H1 (cell line): ENCODE measurements at regions not wholly inside any gene's neighbourhood (a gene's known extent, or its start where the extent isn't known, plus 50 kb on each side); places are given as distances from the start of the nearest gene placed in this dataset.

Source experiments
- CTCF ChIA-PET: fragments of 300-600 bp; sonication (Branson Sonifier 250); formaldehyde crosslinking; loops from one replicate; lab custom pipeline; 2021; ENCODE audit not compliant: partially characterized antibody; lab: Charles Lee
- POLR2A ChIA-PET: fragments of 300-600 bp; sonication (Branson Sonifier 250); formaldehyde crosslinking; loops from one replicate; lab custom pipeline; 2021; ENCODE audit warnings: inconsistent platforms; ENCODE audit not compliant: partially characterized antibody; lab: Charles Lee
- DNase-seq, 2 experiments: peaks; one replicate each; pipeline versions ENCODE4 v3.0.0 to v3.0.0-alpha.2; 2010 to 2022; ENCODE audit warnings: low spot score in 2 of 2, low read depth in 1 of 2, mixed read lengths in 1 of 2
- FAIRE-seq: peaks from 2 replicates; lab custom pipeline; 2011; peaks lifted over from hg19 to GRCh38; lab: Jason Lieb, UNC
- H2AFZ ChIP-seq: 2 replicates; pipeline ENCODE4 v1.8.1; 2012; ENCODE audit warnings: low read length, inconsistent platforms
- H2AK5ac ChIP-seq: 2 replicates; pipeline ENCODE4 v1.6.1; 2013; ENCODE audit warnings: low read depth, low read length
- H2BK120ac ChIP-seq: replicated peaks from 2 replicates; pipeline ENCODE3; 2013; ENCODE audit warnings: low read depth, low read length, inconsistent platforms
- H2BK12ac ChIP-seq: 2 replicates; pipeline ENCODE4 v1.6.1; 2013; ENCODE audit warnings: low read depth, low read length
- H2BK15ac ChIP-seq: 2 replicates; pipeline ENCODE4 v1.6.1; 2013; ENCODE audit warnings: low read length
- H2BK20ac ChIP-seq: 2 replicates; pipeline ENCODE4 v1.6.1; 2013; ENCODE audit warnings: low read length
- H2BK5ac ChIP-seq: 2 replicates; pipeline ENCODE4 v1.6.1; 2013; ENCODE audit warnings: low read depth, low read length
- H3K14ac ChIP-seq: 2 replicates; pipeline ENCODE4 v1.6.1; 2013; ENCODE audit warnings: inconsistent platforms; ENCODE audit not compliant: insufficient read length
- H3K18ac ChIP-seq: 2 replicates; pipeline ENCODE4 v1.6.1; 2013; ENCODE audit warnings: low read length; ENCODE audit errors: extremely low read depth
- H3K23ac ChIP-seq: 2 replicates; pipeline ENCODE4 v1.6.1; 2013; ENCODE audit warnings: inconsistent platforms; ENCODE audit not compliant: insufficient read length
- H3K23me2 ChIP-seq: 2 replicates; pipeline ENCODE4 v1.6.1; 2013; ENCODE audit warnings: low read depth, low read length
- H3K27ac ChIP-seq: 2 replicates; pipeline ENCODE4 v1.6.1; 2011; ENCODE audit warnings: low read depth, low read length, inconsistent platforms
- H3K27me3 ChIP-seq, 4 experiments: replicated peaks in 1 of 4; 1 replicate in 1 of 4; 2 replicates in 3 of 4; pipeline versions ENCODE4 v1.6.1 to v1.8.1; 2011 to 2013; ENCODE audit warnings: low read length in 3 of 4, mild to moderate bottlenecking in 3 of 4, inconsistent platforms in 2 of 4, mixed read lengths in 2 of 4, moderate library complexity in 1 of 4; ENCODE audit not compliant: control insufficient read depth in 3 of 4, insufficient read depth in 3 of 4; ENCODE audit errors: extremely low read depth in 1 of 4
- H3K36me3 ChIP-seq, 4 experiments: 2 replicates each; pipeline versions ENCODE4 v1.6.1 to v1.8.1; 2011 to 2013; ENCODE audit warnings: mild to moderate bottlenecking in 4 of 4, low read length in 3 of 4, moderate library complexity in 2 of 4, control low read depth in 1 of 4, inconsistent platforms in 1 of 4; ENCODE audit not compliant: insufficient read depth in 4 of 4, control insufficient read depth in 2 of 4
- H3K4ac ChIP-seq: replicated peaks from 2 replicates; pipeline ENCODE3; 2013; ENCODE audit warnings: low read length, low read depth, mixed read lengths, inconsistent platforms; ENCODE audit not compliant: insufficient read length
- H3K4me1 ChIP-seq, 4 experiments: replicated peaks in 1 of 4; 1 replicate in 1 of 4; 2 replicates in 3 of 4; pipeline versions ENCODE4 v1.6.1 to v1.8.1; 2011 to 2013; ENCODE audit warnings: low read length in 3 of 4, inconsistent platforms in 2 of 4, mixed read lengths in 1 of 4; ENCODE audit not compliant: insufficient read depth in 4 of 4, control insufficient read depth in 3 of 4
- H3K4me2 ChIP-seq, 2 experiments: 2 replicates each; pipeline versions ENCODE4 v1.6.1 to v1.8.1; 2011 to 2013; ENCODE audit warnings: low read depth in 2 of 2, low read length in 2 of 2, control low read depth in 1 of 2, inconsistent platforms in 1 of 2, mild to moderate bottlenecking in 1 of 2; ENCODE audit not compliant: insufficient read depth in 1 of 2
- H3K4me3 ChIP-seq, 4 experiments: fragments of 200-600, 300-600 bp in 1 of 4; sonication (generic), shearing (Covaris generic), sonication (Bioruptor Twin) in 1 of 4; 2 replicates each; pipeline versions ENCODE4 v1.5.1 to v1.8.1; 2011 to 2016; ENCODE audit warnings: low read length in 4 of 4, low read depth in 3 of 4, control low read depth in 2 of 4, inconsistent platforms in 2 of 4, mild to moderate bottlenecking in 2 of 4, mixed read lengths in 1 of 4, moderate library complexity in 1 of 4; ENCODE audit not compliant: insufficient read depth in 2 of 4; ENCODE audit errors: extremely low read depth in 1 of 4
- H3K56ac ChIP-seq: replicated peaks from 2 replicates; pipeline ENCODE3; 2013; ENCODE audit warnings: low read depth, mild to moderate bottlenecking, mixed read lengths, low read length, inconsistent platforms; ENCODE audit not compliant: insufficient read length
- H3K79me1 ChIP-seq: 2 replicates; pipeline ENCODE4 v1.6.1; 2013; ENCODE audit warnings: low read depth, low read length, control low read depth
- H3K79me2 ChIP-seq, 2 experiments: 2 replicates each; pipeline versions ENCODE4 v1.6.1 to v1.8.1; 2012 to 2013; ENCODE audit warnings: low read length in 2 of 2, mild to moderate bottlenecking in 2 of 2, inconsistent platforms in 1 of 2; ENCODE audit not compliant: insufficient read depth in 2 of 2, control insufficient read depth in 1 of 2
- H3K9ac ChIP-seq, 4 experiments: replicated peaks in 1 of 4; 1 replicate in 1 of 4; 2 replicates in 3 of 4; pipeline versions ENCODE4 v1.6.1 to v1.8.1; 2011 to 2013; ENCODE audit warnings: low read depth in 3 of 4, low read length in 3 of 4, control low read depth in 2 of 4, mild to moderate bottlenecking in 2 of 4, moderate library complexity in 2 of 4, inconsistent platforms in 1 of 4; ENCODE audit errors: extremely low read depth in 1 of 4
- H3K9me3 ChIP-seq, 2 experiments: 2 replicates each; pipeline versions ENCODE4 v1.6.1 to v1.8.1; 2012 to 2013; ENCODE audit warnings: mild to moderate bottlenecking in 2 of 2, moderate library complexity in 2 of 2, control low read depth in 1 of 2, inconsistent platforms in 1 of 2, low read depth in 1 of 2, low read length in 1 of 2, mixed read lengths in 1 of 2; ENCODE audit not compliant: insufficient read depth in 2 of 2
- H4K20me1 ChIP-seq, 2 experiments: replicated peaks in 1 of 2; 2 replicates each; pipeline versions ENCODE3 to v1.8.1; 2011 to 2013; ENCODE audit warnings: inconsistent platforms in 2 of 2, low read length in 2 of 2, mild to moderate bottlenecking in 1 of 2; ENCODE audit not compliant: insufficient read depth in 2 of 2, control insufficient read depth in 1 of 2
- H4K5ac ChIP-seq: 2 replicates; pipeline ENCODE4 v1.6.1; 2013; ENCODE audit warnings: low read length, low read depth, mixed read lengths, inconsistent platforms; ENCODE audit not compliant: insufficient read length
- H4K8ac ChIP-seq: 2 replicates; pipeline ENCODE4 v1.8.0; 2013; ENCODE audit warnings: mild to moderate bottlenecking, moderate library complexity, low read length, inconsistent platforms; ENCODE audit not compliant: insufficient read depth; ENCODE audit errors: extremely low read depth
- H4K91ac ChIP-seq: replicated peaks from 2 replicates; pipeline ENCODE3; 2013; ENCODE audit warnings: low read length, mixed read lengths, inconsistent platforms; ENCODE audit not compliant: insufficient read length
- ASH2L ChIP-seq: fragments of 200-600, 300-600 bp; sonication (generic); IDR thresholded peaks from one replicate; pipeline ENCODE4 v1.7.1; 2017; ENCODE audit warnings: low read length
- JUND ChIP-seq: IDR thresholded peaks from 2 replicates; pipeline ENCODE4 v1.6.1; 2011; ENCODE audit warnings: mild to moderate bottlenecking, improper control_type of control experiment, low read length
- WGBS, 2 experiments: shearing (Covaris generic) in 1 of 2; methylation state at CpG; one replicate each; pipeline versions ENCODE4 v1.1.6 to v1.1.7; 2013 to 2015; ENCODE audit warnings: low lambda C conversion rate in 2 of 2, mixed read lengths in 2 of 2, inconsistent platforms in 1 of 2, low coverage in 1 of 2, missing lambda C conversion rate in 1 of 2; ENCODE audit not compliant: insufficient replicate concordance in 2 of 2, insufficient coverage in 1 of 2, insufficient read length in 1 of 2; ENCODE audit errors: extremely low coverage in 1 of 2, missing lambda C conversion rate in 1 of 2; 5-methylcytosine and 5-hydroxymethylcytosine counted together
- TF ChIP-seq, protein P1 (sequence below): IDR thresholded peaks from 2 replicates; pipeline ENCODE4 v1.6.1; 2012; ENCODE audit warnings: inconsistent platforms

DNA sequence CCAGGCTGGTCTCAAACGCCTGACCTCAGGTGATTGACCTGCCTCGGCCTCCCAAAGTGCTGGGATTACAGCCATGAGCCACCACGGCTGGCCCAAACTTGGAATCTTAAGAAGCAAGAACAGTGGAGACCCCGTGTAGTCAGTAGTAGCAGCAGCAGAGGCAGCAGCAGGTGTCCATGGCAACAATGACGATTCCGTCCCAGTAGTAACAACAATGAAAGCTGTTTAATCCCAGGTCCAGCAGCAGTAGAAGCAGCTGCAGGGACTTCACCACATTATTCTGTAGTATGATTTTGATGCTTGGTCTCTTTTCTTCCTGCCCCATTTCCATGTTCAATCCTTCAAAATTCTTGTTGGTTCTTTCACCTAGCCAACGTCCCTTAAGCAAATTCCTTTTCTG is 69.6 kb upstream of the KCTD3 start:
- Histone ChIP-seq H3K14ac (no peak overlapping the region), H2AFZ (no peak overlapping the region), H2BK15ac (no peak overlapping the region), H3K9me3 (no peaks in the 10 kb centered on the region), H4K91ac (no peak overlapping the region), H3K9ac (no peak overlapping the region), H4K5ac (no peak overlapping the region), H2BK12ac (no peak overlapping the region), H3K79me1 (no peaks in the 10 kb centered on the region), H3K56ac (no peak overlapping the region), H3K4ac (no peak overlapping the region), H3K4me2 (no peak overlapping the region), H3K27me3 (no peaks in the 10 kb centered on the region), H3K23ac (no peak overlapping the region), H2BK20ac (no peak overlapping the region), H3K4me1 (no peaks in the 10 kb centered on the region), H3K27ac (no peak overlapping the region), H3K36me3 (no peaks in the 10 kb centered on the region), H3K23me2 (no peaks in the 10 kb centered on the region; the same call in 1 of the 2 replicates), H3K18ac (no peak overlapping the region), H2BK5ac (no peak overlapping the region), H4K20me1 (no peaks in the 10 kb centered on the region), H3K79me2 (no peaks in the 10 kb centered on the region), H4K8ac (no peak overlapping the region), H2AK5ac (no peak overlapping the region), H2BK120ac (no peak overlapping the region), H3K4me3 (no peak overlapping the region)
- 87% methylated on average over 7 of the region's 7 CpGs; no CpG with 5 or more reads in 1 of the 2 experiments for WGBS, 2 experiments
- FAIRE-seq (no peak), DNase-seq (no peak)
- POLR2A ChIA-PET: no interaction called here
- TF ChIP-seq JUND (no peak), ASH2L (no peak)
- TF ChIP-seq, protein P1, sequence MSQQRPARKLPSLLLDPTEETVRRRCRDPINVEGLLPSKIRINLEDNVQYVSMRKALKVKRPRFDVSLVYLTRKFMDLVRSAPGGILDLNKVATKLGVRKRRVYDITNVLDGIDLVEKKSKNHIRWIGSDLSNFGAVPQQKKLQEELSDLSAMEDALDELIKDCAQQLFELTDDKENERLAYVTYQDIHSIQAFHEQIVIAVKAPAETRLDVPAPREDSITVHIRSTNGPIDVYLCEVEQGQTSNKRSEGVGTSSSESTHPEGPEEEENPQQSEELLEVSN: no peak
- CTCF ChIA-PET: interaction anchor here (0.7 to 1.0 kb wide), 2 partner anchors 28 to 32 kb away, joined by 3 to 4 read pairs; no protein-coding TSS in a partner anchor
